Endodermal cell (in vitro differentiated cells): ENCODE measurements at regions not wholly inside any gene's neighbourhood (a gene's known extent, or its start where the extent isn't known, plus 50 kb on each side); places are given as distances from the start of the nearest gene placed in this dataset.

ENCODE experiments used
- DNase-seq: peaks from one replicate; pipeline ENCODE4 v3.0.0-alpha.2; 2017
- H3K27ac ChIP-seq: 2 replicates; pipeline ENCODE4 v1.5.1; 2013; ENCODE audit warnings: mild to moderate bottlenecking, low read depth, low read length, moderate library complexity
- H3K27me3 ChIP-seq: 2 replicates; pipeline ENCODE4 v1.6.1; 2013; ENCODE audit warnings: mild to moderate bottlenecking, low read length, moderate library complexity; ENCODE audit not compliant: insufficient read depth, control insufficient read depth, poor library complexity, severe bottlenecking
- H3K36me3 ChIP-seq: 2 replicates; pipeline ENCODE4 v1.7.0; 2013; ENCODE audit warnings: mild to moderate bottlenecking, low read length, moderate library complexity; ENCODE audit not compliant: control insufficient read depth, insufficient read depth
- H3K4me1 ChIP-seq: one replicate; pipeline ENCODE4 v1.7.0; 2013; ENCODE audit warnings: low read length; ENCODE audit not compliant: control insufficient read depth, insufficient read depth
- H3K4me3 ChIP-seq: 2 replicates; pipeline ENCODE4 v1.5.1; 2013; ENCODE audit warnings: mild to moderate bottlenecking, low read length, moderate library complexity
- H3K9ac ChIP-seq: 2 replicates; pipeline ENCODE4 v1.6.1; 2013; ENCODE audit warnings: mild to moderate bottlenecking, low read length, moderate library complexity; ENCODE audit not compliant: poor library complexity, severe bottlenecking; ENCODE audit errors: extremely low read depth
- H3K9me3 ChIP-seq: 2 replicates; pipeline ENCODE4 v1.6.1; 2013; ENCODE audit warnings: mild to moderate bottlenecking, low read length, moderate library complexity; ENCODE audit not compliant: control insufficient read depth
- H3K27ac Mint-ChIP-seq: 2 replicates; pipeline ENCODE4 v1.8.0; 2020; ENCODE audit warnings: mixed read lengths
- H3K27me3 Mint-ChIP-seq: 2 replicates; pipeline ENCODE4 v1.8.0; 2021; ENCODE audit warnings: mild to moderate bottlenecking, mixed read lengths; ENCODE audit not compliant: insufficient read depth
- H3K36me3 Mint-ChIP-seq: 2 replicates; pipeline ENCODE4 v1.8.0; 2020; ENCODE audit warnings: low read depth, mixed read lengths
- H3K4me1 Mint-ChIP-seq: 2 replicates; pipeline ENCODE4 v1.8.0; 2020; ENCODE audit warnings: mixed read lengths
- H3K4me3 Mint-ChIP-seq: 2 replicates; pipeline ENCODE4 v1.8.0; 2020; ENCODE audit warnings: mild to moderate bottlenecking, moderate library complexity, mixed read lengths
- H3K9me3 Mint-ChIP-seq: 2 replicates; pipeline ENCODE4 v1.8.0; 2020; ENCODE audit warnings: mild to moderate bottlenecking, mixed read lengths
- CTCF ChIP-seq: fragments of 200-600 bp; sonication (generic); conservative IDR thresholded peaks from 2 replicates; pipeline ENCODE4 v1.5.0; 2021; ENCODE audit warnings: antibody characterized with exemption, mild to moderate bottlenecking
- WGBS, 2 experiments: methylation state at CpG; one replicate each; pipeline versions ENCODE4 v1.1.5 to v1.1.7; 2013; ENCODE audit warnings: missing lambda C conversion rate in 2 of 2, mixed read lengths in 1 of 2; ENCODE audit not compliant: insufficient coverage in 1 of 2, insufficient read length in 1 of 2; 5-methylcytosine and 5-hydroxymethylcytosine counted together

GRCh38 chr7:122211362-122211761 is 67.3 kb upstream of the AASS start:
- WGBS, 2 experiments = 97 to 100% methylated on average over 2 of the region's 2 CpGs
- no peak overlapping the region for H3K4me3 Mint-ChIP-seq
- no peak overlapping the region for H3K9ac ChIP-seq
- H3K36me3 ChIP-seq = no peaks in the 10 kb centered on the region
- no peak overlapping the region for H3K27ac Mint-ChIP-seq
- no peaks in the 10 kb centered on the region for H3K4me1 Mint-ChIP-seq
- H3K4me3 ChIP-seq = no peak overlapping the region
- peaks cover 23% of the 10 kb centered on the region for H3K9me3 Mint-ChIP-seq
- no peak overlapping the region for H3K27ac ChIP-seq
- no peaks in the 10 kb centered on the region for H3K4me1 ChIP-seq
- DNase-seq = no peak
- no peaks in the 10 kb centered on the region for H3K9me3 ChIP-seq
- no peaks in the 10 kb centered on the region for H3K27me3 Mint-ChIP-seq
- no peaks in the 10 kb centered on the region for H3K36me3 Mint-ChIP-seq
- TF ChIP-seq CTCF = no peak
- no peaks in the 10 kb centered on the region for H3K27me3 ChIP-seq

GRCh38 chr7:122206985-122207384 is 62.9 kb upstream of the AASS start:
- no peak overlapping the region for H3K4me3 Mint-ChIP-seq
- Histone ChIP-seq H3K9me3 (no peaks in the 10 kb centered on the region), H3K9ac (no peak overlapping the region), H3K4me3 (no peak overlapping the region), H3K4me1 (no peaks in the 10 kb centered on the region), H3K27ac (no peak overlapping the region), H3K27me3 (no peaks in the 10 kb centered on the region), H3K36me3 (no peaks in the 10 kb centered on the region)
- no peaks in the 10 kb centered on the region for H3K4me1 Mint-ChIP-seq
- no peak overlapping the region for H3K27ac Mint-ChIP-seq
- H3K36me3 Mint-ChIP-seq = no peaks in the 10 kb centered on the region
- peaks cover 29% of the 10 kb centered on the region for H3K9me3 Mint-ChIP-seq
- TF ChIP-seq CTCF = no peak
- WGBS, 2 experiments = 91 to 100% methylated on average over 1 of the region's 1 CpG
- DNase-seq = no peak
- no peaks in the 10 kb centered on the region for H3K27me3 Mint-ChIP-seq

- peaks cover 28% of the 10 kb centered on the region for H3K9me3 Mint-ChIP-seq
- H3K36me3 Mint-ChIP-seq = no peaks in the 10 kb centered on the region
- 96 to 100% methylated on average over 1 of the region's 1 CpG for WGBS, 2 experiments
- TF ChIP-seq CTCF = no peak
- H3K9me3 ChIP-seq = no peaks in the 10 kb centered on the region
- H3K27ac ChIP-seq = no peak overlapping the region
- peaks cover 3% of the 10 kb centered on the region for H3K4me1 Mint-ChIP-seq
- H3K9ac ChIP-seq = no peak overlapping the region
- no peak overlapping the region for H3K27ac Mint-ChIP-seq
- H3K36me3 ChIP-seq = no peaks in the 10 kb centered on the region
- H3K27me3 ChIP-seq = no peaks in the 10 kb centered on the region
- H3K4me1 ChIP-seq = no peaks in the 10 kb centered on the region
- H3K4me3 Mint-ChIP-seq = no peak overlapping the region
- H3K4me3 ChIP-seq = no peak overlapping the region
- no peak for DNase-seq
- H3K27me3 Mint-ChIP-seq = no peaks in the 10 kb centered on the region
These were observed 59.8 kb upstream of the AASS start for GRCh38 chr7:122203814-122204213.
